ENCODE measurements at regions not wholly inside any gene's neighbourhood (a gene's known extent, or its start where the extent isn't known, plus 50 kb on each side); places are given as distances from the start of the nearest gene placed in this dataset.

DNA sequence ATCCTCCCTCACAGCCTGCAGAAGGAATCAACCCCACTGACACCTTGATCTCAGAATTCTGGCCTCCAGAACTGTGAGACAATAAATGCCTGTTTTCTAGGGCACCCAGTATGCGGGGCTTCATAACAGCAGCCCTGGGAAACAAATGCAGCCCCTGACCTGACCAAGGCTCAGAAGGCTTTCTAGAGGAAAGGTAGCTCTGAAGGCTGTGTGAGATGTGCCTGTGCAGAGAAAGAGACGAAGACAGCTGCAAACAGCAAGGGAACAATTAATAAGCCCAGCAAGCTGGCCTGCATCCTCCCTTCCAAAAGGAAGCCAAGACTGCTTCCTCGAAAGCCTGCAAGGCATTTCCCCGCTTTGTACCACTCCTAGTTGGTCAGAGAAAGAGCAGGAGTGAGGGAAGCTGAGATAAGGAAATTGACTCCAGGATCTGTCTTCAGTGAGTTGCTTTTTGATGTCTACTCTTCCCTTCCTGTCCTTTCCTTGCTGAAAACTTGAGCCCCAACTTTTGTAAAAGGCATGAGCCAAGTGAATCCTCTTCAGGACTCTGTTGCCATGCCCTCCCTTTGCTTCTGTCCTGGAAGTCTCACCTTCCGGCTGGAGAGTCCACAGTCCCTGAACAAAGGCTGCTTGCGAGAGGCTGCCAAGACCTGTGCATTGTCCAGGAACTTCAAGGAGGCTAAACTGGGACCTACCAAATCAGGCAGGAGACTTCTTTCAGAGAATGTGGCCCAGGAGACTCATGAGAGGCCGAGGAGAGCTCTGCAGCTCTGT is 71.2 kb upstream of the ARID5B start:
- Histone ChIP-seq H3K9ac (ENCODE audit: low read depth, low read length, poor library complexity, severe bottlenecking) (no peak overlapping the region), H3K4me1 (ENCODE audit: insufficient read depth, low read length, poor library complexity, severe bottlenecking) (peaks cover 8% of the 10 kb centered on the region), H3K4me3 (ENCODE audit: low read length, poor library complexity, severe bottlenecking) (no peak overlapping the region), H3K4me2 (ENCODE audit: low read depth, low read length, poor library complexity, severe bottlenecking) (no peak overlapping the region), H3K9me2 (replicated peaks; ENCODE audit: low read depth, low read length) (no peaks in the 10 kb centered on the region), H3K36me3 (ENCODE audit: insufficient read depth, low read length) (no peaks in the 10 kb centered on the region), H3F3A (ENCODE audit: low read depth) (0 out of 2 replicates have a peak, but pooled peaks cover 3% of the 10 kb centered on the region), H4K20me1 (ENCODE audit: insufficient read depth, low read length, poor library complexity, severe bottlenecking) (no peaks in the 10 kb centered on the region), H2AFZ (ENCODE audit: low read length) (peak overlapping the region; percentile 68), H3K27me3 (ENCODE audit: insufficient read depth, low read length, poor library complexity, severe bottlenecking) (no peaks in the 10 kb centered on the region), H3K9me3 (ENCODE audit: insufficient read depth, low read depth, low read length) (no peaks in the 10 kb centered on the region), H3K79me2 (ENCODE audit: insufficient read depth, low read length) (no peaks in the 10 kb centered on the region)
- no peak for TF ChIP-seq EZH2phosphoT487 (IDR thresholded peaks at IDR 0.05; ENCODE audit: borderline replicate concordance)
- TF ChIP-seq, protein P1, sequence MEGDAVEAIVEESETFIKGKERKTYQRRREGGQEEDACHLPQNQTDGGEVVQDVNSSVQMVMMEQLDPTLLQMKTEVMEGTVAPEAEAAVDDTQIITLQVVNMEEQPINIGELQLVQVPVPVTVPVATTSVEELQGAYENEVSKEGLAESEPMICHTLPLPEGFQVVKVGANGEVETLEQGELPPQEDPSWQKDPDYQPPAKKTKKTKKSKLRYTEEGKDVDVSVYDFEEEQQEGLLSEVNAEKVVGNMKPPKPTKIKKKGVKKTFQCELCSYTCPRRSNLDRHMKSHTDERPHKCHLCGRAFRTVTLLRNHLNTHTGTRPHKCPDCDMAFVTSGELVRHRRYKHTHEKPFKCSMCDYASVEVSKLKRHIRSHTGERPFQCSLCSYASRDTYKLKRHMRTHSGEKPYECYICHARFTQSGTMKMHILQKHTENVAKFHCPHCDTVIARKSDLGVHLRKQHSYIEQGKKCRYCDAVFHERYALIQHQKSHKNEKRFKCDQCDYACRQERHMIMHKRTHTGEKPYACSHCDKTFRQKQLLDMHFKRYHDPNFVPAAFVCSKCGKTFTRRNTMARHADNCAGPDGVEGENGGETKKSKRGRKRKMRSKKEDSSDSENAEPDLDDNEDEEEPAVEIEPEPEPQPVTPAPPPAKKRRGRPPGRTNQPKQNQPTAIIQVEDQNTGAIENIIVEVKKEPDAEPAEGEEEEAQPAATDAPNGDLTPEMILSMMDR (conservative IDR thresholded peaks at IDR 0.05; ENCODE audit: low read length), result no peak

DNA sequence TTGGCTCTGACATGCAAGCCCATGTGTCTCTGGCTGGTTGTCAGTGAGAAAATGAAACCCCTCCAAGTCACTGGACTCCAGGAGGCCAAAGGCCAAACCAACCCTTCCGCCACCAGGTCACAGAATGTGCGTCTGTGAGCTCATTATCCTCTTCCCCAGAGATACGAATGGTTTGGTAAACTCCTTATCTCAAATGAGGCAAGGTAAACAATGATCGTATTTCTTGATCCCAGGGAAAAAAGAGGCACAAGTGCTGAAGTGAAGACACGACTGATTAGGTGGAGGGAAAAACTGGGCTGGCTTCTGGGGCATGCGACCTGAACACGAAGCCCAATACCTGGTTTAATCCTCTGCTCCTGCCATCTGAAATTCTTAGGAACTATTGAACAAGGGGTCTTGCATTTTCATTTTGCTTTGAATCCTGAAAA is 70.6 kb upstream of the ARID5B start:
- H2AFZ ChIP-seq (ENCODE audit: low read length), result peak overlapping the region; percentile 68
- no peaks in the 10 kb centered on the region for H3K36me3 ChIP-seq (ENCODE audit: insufficient read depth, low read length)
- H3K4me1 ChIP-seq (ENCODE audit: insufficient read depth, low read length, poor library complexity, severe bottlenecking), result peaks cover 14% of the 10 kb centered on the region
- H3K27me3 ChIP-seq (ENCODE audit: insufficient read depth, low read length, poor library complexity, severe bottlenecking), result no peaks in the 10 kb centered on the region
- no peaks in the 10 kb centered on the region for H4K20me1 ChIP-seq (ENCODE audit: insufficient read depth, low read length, poor library complexity, severe bottlenecking)
- H3K9ac ChIP-seq (ENCODE audit: low read depth, low read length, poor library complexity, severe bottlenecking), result no peak overlapping the region
- no peaks in the 10 kb centered on the region for H3K79me2 ChIP-seq (ENCODE audit: insufficient read depth, low read length)
- no peak overlapping the region for H3K4me3 ChIP-seq (ENCODE audit: low read length, poor library complexity, severe bottlenecking)
- 0 out of 2 replicates have a peak, but pooled peaks cover 3% of the 10 kb centered on the region for H3F3A ChIP-seq (ENCODE audit: low read depth)
- H3K9me3 ChIP-seq (ENCODE audit: insufficient read depth, low read depth, low read length), result no peaks in the 10 kb centered on the region
- no peaks in the 10 kb centered on the region for H3K9me2 ChIP-seq (replicated peaks; ENCODE audit: low read depth, low read length)
- TF ChIP-seq EZH2phosphoT487 (IDR thresholded peaks at IDR 0.05; ENCODE audit: borderline replicate concordance), result no peak
- TF ChIP-seq, protein P1 (conservative IDR thresholded peaks at IDR 0.05; ENCODE audit: low read length), result no peak
- no peak overlapping the region for H3K4me2 ChIP-seq (ENCODE audit: low read depth, low read length, poor library complexity, severe bottlenecking)

DNA sequence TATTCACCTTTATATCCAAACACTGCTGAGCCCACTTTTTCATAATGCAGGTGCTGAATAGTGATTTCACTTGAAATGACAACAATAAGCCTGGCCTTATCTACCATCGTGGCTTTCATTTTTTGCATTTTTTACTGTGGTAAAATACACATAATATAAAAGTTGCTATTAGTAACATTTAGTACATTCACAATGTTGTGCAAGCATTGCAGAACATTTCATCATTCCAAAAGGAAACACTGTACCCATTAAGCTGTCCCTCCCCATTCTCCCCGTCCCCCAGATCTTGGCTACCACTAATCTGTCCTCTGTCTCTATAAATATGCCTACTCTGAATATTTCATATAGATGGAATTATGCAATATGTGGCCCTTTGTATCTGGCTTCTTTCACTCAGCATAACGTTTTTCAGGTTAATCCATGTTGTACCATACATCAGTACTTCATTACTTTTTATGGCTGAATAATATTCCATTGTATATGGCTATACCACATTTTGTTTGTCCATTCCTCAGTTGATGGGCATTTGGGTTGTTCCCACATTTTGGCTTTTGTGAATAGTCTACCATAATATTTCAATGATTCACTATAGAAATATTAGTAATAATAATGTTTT is 68.5 kb upstream of the ARID5B start:
- Histone ChIP-seq H3K27me3 (ENCODE audit: insufficient read depth, low read length, poor library complexity, severe bottlenecking) (no peaks in the 10 kb centered on the region), H4K20me1 (ENCODE audit: insufficient read depth, low read length, poor library complexity, severe bottlenecking) (no peaks in the 10 kb centered on the region), H3K4me3 (ENCODE audit: low read length, poor library complexity, severe bottlenecking) (no peak overlapping the region), H3K36me3 (ENCODE audit: insufficient read depth, low read length) (no peaks in the 10 kb centered on the region), H3K4me2 (ENCODE audit: low read depth, low read length, poor library complexity, severe bottlenecking) (no peak overlapping the region), H3K9ac (ENCODE audit: low read depth, low read length, poor library complexity, severe bottlenecking) (no peak overlapping the region), H3K79me2 (ENCODE audit: insufficient read depth, low read length) (no peaks in the 10 kb centered on the region), H3K4me1 (ENCODE audit: insufficient read depth, low read length, poor library complexity, severe bottlenecking) (peaks cover 35% of the 10 kb centered on the region), H3K9me3 (ENCODE audit: insufficient read depth, low read depth, low read length) (no peaks in the 10 kb centered on the region), H2AFZ (ENCODE audit: low read length) (0 out of 2 replicates have a peak overlapping the region, but pooled peaks have one; percentile 16), H3F3A (ENCODE audit: low read depth) (0 out of 2 replicates have a peak, but pooled peaks cover 7% of the 10 kb centered on the region), H3K9me2 (replicated peaks; ENCODE audit: low read depth, low read length) (no peaks in the 10 kb centered on the region)
- TF ChIP-seq, protein P1 (conservative IDR thresholded peaks at IDR 0.05; ENCODE audit: low read length), result no peak
- TF ChIP-seq EZH2phosphoT487 (IDR thresholded peaks at IDR 0.05; ENCODE audit: borderline replicate concordance), result no peak
